CD4-positive, alpha-beta T cell treated with Interleukin-4 for 1 hour (primary cell): ENCODE measurements at regions not wholly inside any gene's neighbourhood (a gene's known extent, or its start where the extent isn't known, plus 50 kb on each side); places are given as distances from the start of the nearest gene placed in this dataset.

ENCODE experiments used
- DNase-seq, 2 donors: peaks; one replicate each; pipeline ENCODE4 v3.0.0-alpha.2; 2020 to 2022

DNA sequence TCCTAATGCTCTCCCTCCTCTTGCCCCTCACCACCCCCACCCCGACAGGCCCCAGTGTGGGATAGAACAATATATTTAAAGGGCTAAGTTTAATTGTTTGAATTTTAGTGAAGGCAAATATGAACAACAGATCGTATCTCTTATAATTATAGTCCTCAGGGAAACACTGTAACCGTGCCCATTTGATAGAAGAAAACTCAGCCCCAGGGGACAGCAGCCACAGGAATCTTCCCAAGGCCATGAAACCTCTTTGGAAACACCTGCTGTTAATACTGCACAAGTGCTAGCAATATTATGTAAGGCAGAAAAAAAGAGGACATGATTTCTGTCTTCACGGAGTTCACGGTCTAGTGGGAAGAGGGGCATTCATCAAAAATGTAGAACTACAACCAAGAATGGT is 142.2 kb downstream of the URB2 start:
- DNase-seq: no peak

- DNase-seq: no peak
Observed at GRCh38 chr1:229769006-229769405, 143.0 kb downstream of the URB2 start.

DNA sequence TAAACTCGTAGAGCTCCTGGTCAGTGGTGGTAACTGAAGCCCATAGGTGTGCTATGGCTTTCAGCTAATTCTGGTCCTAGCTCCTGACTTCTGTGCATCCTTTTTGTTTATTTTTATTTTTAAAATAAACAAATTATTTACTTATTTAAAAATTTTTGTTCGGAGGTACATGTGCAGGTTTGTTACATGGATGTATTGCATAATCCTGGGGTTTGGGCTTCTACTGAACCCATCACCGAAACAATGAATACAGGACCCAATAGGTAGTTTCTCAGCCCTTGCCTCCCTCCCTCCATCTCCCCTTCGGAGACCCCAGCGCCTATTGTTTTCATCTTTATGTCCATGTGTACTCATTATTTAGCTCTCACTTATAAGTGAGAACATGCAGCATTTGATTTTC is 143.8 kb downstream of the URB2 start:
- no peak for DNase-seq

DNA sequence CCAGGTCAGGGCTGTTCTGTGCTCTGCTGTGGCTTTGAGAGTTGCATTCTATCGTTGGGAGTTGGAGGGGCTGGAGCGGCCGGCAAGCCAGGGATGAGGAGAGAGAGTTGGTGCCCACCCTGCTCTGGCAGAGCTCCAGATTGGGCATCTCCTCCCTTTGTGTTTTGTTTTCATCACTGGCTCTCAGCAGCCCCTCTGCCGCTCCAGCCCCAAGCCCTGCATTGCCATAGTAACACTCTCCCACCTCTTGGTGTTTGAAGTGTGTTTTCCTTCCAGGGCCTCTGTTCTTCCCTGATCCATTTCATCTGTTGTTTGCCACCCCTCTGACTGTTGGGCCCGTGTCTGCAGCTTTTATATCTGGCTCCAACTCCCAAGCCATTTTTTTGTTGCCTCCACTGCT is 152.7 kb downstream of the URB2 start:
- no peak for DNase-seq

DNA sequence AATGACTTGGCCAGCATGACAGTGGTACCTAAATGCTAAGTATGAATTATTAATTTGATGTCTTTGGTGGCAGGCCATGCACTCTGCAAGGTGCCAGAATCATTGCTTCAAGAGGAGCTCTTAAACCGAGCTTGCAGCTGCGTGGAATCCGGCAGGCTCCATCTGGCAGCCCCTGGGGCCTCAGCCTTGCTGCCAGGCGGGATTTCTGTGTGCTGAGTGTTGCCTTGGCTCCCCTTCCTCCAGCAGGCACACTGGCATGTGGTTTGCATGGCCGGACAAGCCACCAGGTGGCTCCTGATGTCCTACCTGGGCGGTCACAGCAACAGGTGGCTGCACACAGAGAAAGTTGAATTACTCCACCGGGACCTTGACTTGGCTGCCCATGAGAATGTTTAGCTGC is 155.4 kb downstream of the URB2 start:
- DNase-seq: no peak

DNA sequence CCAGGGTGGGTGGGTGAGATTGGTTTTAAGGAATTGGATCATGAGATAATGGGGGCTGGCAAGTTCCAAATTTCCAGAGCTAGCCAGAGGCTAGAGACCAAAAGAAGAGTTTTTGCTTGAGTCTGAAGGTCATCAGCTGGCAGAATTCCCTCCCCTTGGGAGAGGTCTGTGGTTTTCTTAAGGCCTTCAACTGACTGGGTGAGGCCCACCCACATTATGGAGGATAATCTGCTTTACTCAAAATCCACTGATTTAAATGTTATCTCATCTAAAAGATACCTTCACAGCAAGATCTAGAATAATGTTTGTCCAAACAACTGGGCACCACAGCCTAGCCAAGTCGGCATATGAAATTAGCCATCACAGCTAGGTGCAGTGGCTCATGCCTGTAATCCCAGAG is 156.4 kb downstream of the URB2 start:
- no peak for DNase-seq

GRCh38 chr1:229784834-229785233 is 158.8 kb downstream of the URB2 start:
- DNase-seq: no peak

DNA sequence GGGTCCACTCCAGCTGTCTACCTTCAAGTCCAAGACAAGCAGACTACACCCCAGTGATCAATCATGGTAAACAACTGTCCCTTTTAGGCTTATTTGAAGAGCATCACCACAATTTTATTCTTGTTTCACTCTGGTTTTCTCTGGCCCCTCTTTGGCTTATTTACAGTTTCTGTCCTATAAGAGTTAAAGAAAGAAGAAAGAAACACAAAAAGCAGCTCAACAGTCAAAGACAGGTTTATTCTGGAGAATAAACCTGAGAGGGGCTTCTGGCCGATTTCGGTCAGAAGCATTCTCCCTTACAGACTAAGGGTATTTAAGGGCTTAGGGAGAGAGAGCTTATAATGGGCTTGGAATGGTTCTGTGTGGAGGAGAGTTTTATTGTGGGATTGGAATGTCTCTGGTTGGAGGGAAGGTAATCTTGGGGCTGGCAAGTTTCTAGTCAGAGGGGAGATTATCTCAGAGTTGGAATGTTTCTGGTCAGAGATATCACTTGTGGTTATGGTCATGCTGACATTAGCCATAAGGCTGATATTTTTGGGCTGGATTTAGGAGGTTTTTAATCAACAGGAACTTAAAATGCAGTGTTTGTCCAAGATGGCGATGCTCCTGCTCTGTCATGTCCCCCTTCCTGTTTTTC is 161.0 kb downstream of the URB2 start:
- DNase-seq: no peak

- no peak for DNase-seq
Observed at GRCh38 chr1:229788004-229788403, 162.0 kb downstream of the URB2 start.

GRCh38 chr1:229792012-229792975 is 166.2 kb downstream of the URB2 start:
- DNase-seq: no peak

DNA sequence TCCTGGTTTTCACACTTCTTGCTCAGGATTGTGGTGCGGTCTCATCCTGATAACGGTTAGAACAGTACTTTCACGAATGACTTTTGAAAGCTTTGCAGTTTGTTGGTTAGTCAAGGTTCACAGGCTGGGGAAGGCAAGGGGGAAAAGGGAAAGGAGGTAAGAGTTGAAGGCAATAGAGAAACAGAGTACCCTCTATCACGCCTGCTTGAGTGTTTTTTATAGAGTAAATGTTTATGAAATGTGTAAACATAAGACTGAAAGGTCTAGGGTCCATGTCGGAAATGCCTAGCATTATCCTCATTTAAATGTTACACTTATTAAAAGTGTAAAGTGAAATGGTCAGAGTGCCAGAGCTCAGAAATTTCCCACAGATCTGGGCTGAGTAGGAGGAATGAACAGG is 167.4 kb downstream of the URB2 start:
- DNase-seq: no peak

GRCh38 chr1:229798558-229798957 is 172.5 kb downstream of the URB2 start:
- DNase-seq: no peak

GRCh38 chr1:229803626-229804217 is 177.7 kb downstream of the URB2 start:
- DNase-seq: no peak

GRCh38 chr1:229808272-229808671 is 182.2 kb downstream of the URB2 start:
- DNase-seq: no peak

DNA sequence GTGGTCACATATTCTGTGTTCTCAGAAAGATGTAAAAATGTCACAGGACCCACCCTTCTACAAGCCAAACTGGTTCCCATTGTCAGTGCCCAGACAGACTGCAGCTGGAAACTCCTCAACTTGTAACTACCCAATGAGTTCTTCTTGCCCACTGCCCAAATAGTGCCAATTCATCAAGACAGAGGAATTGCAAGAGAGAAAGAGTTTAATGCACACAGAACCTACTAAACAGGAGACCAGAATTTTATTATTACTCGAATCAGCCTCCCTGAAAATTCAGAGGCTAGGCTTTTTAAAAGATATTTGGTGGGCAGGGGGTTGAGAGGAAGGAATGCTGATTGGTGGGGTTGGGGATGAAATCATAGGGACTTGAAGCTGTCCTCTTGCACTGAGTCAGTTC is 184.1 kb downstream of the URB2 start:
- no peak for DNase-seq

DNA sequence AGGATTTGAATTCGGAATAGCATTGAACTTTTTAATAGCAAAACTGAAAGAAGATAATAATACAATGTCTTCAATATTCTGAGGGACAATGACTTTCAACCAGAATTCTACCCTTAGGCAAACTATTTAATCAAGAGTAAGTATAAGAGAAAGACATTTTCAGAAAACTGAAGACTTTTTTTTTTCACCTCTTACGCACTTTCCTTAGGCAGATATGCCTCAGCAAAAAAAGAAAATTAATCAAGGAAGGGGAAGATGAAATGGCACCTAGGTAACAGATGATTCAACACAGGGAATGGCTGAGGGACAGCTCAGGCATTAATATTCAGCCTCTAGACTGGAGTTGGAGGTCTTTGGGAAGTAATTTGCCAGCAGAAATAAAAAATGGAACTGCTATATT is 184.9 kb downstream of the URB2 start:
- DNase-seq: no peak

GRCh38 chr1:229812148-229812547 is 186.1 kb downstream of the URB2 start:
- no peak for DNase-seq

DNA sequence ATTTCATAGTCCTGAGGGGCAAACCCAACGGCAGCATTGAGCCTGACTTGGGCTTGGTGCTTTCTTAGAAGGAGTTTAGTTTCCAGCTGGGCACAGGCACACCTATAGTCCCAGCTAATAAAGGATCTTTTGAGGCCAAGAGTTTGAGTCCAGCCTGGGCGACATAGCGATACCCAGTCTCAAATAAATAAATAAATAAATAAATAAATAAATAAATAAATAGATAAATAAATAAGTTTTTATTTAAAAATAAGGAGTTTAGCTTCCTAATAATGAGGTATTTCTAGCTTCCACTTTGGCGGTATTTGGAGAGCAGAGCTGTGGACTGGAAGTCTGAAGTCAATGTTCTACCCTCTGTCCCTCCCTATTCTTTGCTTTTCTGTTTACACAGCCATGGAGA is 186.6 kb downstream of the URB2 start:
- no peak for DNase-seq

DNA sequence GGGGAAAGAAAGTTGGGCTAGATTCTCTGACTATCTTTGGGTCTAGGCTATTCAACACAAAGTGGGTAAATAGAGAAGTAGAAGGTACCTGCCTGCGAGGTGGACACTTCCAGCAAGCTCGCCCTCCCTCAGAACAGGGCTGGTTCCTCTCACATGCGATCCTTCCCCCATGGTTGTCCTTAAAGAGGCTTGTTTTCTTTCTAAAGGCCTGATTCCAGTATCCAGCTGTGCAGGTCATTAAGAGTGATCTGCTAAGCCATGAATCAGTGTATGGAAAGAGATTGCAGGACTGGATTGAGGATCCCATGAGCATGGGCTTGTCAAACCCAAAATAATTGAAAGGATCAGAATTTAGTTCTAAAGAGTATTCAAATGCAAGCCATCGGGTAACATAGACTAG is 189.0 kb downstream of the URB2 start:
- DNase-seq: no peak

DNA sequence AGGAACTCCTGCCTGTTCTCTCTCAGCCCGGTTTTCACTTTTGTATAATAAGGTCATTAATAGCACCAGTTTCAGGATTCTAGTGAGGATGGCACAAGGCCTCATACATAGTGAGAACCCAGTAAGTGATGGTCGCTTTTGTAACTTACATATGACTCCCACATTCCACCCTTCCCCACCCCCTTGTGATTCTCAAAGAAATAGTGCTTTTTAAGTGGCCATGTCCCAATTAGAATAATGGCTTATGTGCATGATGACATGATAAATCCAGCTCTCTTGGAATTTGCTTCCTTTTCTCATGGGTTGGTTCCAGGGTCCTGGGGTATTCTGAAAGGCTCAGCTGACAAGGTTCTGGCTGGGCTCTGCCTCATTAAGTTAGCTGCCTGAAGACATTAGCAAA is 189.9 kb downstream of the URB2 start:
- DNase-seq: no peak

- DNase-seq: no peak
Observed at GRCh38 chr1:229817936-229818335, 191.9 kb downstream of the URB2 start.

- no peak for DNase-seq
Observed at GRCh38 chr1:229819091-229819490, 193.0 kb downstream of the URB2 start.

- DNase-seq: no peak
Observed at GRCh38 chr1:229822026-229822425, 196.0 kb downstream of the URB2 start.

GRCh38 chr1:229825042-229825441 is 199.0 kb downstream of the URB2 start:
- no peak for DNase-seq
